ENCODE measurements at regions not wholly inside any gene's neighbourhood (a gene's known extent, or its start where the extent isn't known, plus 50 kb on each side); places are given as distances from the start of the nearest gene placed in this dataset.

GRCh38 chr1:103854279-103854678 is 104.6 kb downstream of the AMY1C start:
- DNase-seq (ENCODE audit: low read depth, low spot score) = no peak

GRCh38 chr1:103859721-103860120 is 110.0 kb downstream of the AMY1C start:
- DNase-seq (ENCODE audit: low read depth, low spot score) = no peak

- no peak for DNase-seq (ENCODE audit: low read depth, low spot score)
Observed at GRCh38 chr1:103898576-103899345, 149.1 kb downstream of the AMY1C start.

DNA sequence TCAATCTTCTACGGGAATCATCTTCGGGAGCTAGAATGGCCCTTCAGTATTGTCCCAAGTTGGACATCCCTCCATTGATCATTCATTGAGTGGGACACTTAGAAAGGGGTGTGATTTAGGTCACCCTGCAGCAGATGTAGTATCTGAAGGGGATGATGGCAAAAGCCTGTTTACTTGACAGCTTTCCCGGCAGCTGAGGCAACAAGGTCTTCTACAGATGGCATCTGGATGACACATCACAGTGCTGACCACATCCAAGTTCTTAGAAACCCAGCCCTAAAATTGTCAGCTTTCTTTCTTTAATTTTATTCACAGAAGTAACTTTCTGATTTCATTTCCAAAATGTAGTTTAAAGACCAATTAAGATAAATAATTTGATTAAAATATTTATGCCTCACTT is 150.3 kb downstream of the AMY1C start:
- no peak for DNase-seq (ENCODE audit: low read depth, low spot score)

GRCh38 chr1:103901072-103901471 is 151.4 kb downstream of the AMY1C start:
- no peak for DNase-seq (ENCODE audit: low read depth, low spot score)

- DNase-seq (ENCODE audit: low read depth, low spot score) = no peak
Observed at GRCh38 chr1:103905363-103905762, 155.7 kb downstream of the AMY1C start.

- no peak for DNase-seq (ENCODE audit: low read depth, low spot score)
Observed at GRCh38 chr1:103911450-103911849, 161.8 kb downstream of the AMY1C start.

DNA sequence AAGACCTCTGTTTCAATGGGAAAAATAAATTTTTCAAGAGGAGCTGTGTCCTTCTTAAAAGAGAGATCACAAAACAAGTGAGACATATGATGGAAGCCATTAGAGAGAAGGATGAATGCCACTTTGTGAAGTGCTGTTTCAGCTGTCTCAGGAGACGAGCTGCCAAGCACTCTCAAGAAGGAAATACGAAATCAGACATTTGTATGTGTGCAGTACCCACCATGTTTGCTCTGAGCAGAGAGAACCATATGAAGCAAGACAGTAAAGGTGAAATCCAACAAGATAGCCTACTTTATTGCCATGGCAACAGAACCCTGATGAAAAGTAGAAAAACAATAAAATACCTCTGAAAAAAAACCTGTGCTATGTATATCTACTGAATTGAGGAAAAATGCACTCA is 168.1 kb downstream of the AMY1C start:
- DNase-seq (ENCODE audit: low read depth, low spot score) = no peak

DNA sequence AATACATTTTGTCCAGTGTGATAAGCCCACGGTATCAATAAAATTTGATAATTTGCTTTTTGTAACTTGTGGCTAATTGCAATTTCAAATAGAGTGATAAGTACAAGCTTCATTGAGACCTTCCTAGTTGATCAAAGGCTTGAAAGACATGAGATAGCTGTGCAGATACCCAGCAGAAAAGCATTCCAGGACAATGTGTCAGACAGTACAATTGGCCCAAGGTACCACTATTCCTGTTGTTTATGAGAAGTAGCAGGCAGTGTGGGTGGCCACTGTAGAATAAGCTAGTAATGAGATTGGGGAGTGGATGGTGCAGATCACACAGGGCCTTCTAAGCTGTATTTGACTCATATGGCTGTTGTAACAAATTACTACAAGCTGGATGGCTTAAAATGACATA is 182.2 kb downstream of the AMY1C start:
- DNase-seq (ENCODE audit: low read depth, low spot score) = no peak

DNA sequence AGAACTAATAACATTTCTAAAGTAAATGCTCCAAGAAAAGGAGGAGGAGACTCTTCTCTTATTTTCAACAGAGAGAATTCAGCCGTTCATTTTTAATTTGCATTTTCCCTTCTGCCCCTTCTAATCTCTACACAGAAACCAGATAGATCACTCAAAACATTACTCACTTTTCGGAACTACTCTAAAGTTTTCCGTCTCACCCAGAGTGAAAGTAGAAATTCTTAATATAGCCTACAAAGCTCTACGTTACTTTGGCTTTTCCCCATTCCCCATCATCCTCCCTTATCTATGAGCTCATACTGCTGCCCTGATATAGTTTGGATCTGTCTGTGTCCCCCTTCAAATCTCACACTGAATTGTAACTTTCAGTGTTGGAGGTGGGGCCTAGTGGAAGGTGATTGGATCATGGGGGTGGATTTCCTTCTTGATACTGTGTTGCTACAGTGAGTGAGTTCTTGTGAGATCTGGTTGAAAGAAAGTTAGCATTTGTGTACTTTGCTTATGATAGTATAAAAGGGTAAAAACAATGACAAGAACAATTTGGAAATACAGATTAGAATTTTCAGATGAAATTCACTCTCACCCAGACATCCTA is 188.2 kb downstream of the AMY1C start:
- DNase-seq (ENCODE audit: low read depth, low spot score) = no peak

GRCh38 chr1:103941086-103941485 is 191.4 kb downstream of the AMY1C start:
- DNase-seq (ENCODE audit: low read depth, low spot score) = no peak

GRCh38 chr1:103942029-103942428 is 192.3 kb downstream of the AMY1C start:
- no peak for DNase-seq (ENCODE audit: low read depth, low spot score)

DNA sequence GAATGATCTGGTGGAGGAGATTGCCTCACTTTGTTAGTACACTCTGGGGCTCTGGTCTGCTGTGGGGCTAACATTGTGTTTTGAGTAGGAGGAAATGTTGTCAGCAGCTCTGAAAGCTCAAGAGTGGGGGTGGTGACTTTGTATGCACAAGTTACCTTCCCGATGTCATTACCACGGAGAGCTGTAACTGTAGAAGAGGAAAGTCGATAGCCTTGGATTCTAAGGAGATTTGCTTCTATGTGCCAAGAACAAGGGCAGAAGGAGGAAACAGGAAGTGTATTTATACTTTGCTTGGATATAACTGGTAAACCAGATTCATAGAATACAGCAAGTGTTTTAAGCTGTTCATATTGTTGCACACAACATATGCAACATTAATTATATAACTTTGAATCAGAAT is 196.1 kb downstream of the AMY1C start:
- no peak for DNase-seq (ENCODE audit: low read depth, low spot score)

DNA sequence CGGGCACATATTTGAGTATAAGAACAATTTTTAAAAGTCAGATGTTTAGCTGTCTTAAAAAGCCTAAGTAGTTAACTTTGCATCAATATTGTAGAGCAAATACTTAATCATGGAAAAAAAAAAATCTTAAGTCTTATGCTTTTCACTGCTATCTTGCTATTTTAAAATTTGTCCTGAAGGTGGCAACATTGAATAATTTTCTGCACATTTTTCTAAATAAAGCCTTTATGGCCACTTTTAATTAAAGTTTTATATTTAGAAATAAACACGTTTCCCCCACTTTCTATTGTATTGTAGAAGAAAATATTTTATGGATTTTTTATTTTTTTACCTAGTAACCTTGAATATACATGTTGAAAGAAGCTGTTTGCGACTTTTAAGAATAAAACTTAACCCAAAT is 198.8 kb downstream of the AMY1C start:
- no peak for DNase-seq (ENCODE audit: low read depth, low spot score)

DNA sequence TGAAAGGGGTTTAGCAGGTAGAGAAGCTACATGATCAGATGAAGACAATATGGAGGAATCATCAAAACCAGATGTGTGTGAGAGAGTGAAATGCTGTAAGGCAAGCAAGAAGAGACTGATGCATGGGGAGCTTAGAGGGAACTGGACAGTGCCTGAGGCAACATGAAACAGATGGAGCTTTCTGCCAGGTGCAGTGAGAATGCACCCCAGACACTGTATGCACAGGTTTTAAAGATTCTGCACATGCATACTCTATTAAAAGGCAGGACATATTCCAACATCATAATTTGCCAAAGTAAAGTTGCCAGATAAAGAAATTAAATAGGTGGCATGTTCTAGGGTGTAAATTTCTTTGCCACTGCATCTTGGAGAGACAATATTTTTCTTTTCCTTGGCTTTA is 200.1 kb downstream of the AMY1C start:
- DNase-seq (ENCODE audit: low read depth, low spot score) = no peak

- DNase-seq (ENCODE audit: low read depth, low spot score) = no peak
Observed at GRCh38 chr1:103953386-103953785, 203.7 kb downstream of the AMY1C start.

DNA sequence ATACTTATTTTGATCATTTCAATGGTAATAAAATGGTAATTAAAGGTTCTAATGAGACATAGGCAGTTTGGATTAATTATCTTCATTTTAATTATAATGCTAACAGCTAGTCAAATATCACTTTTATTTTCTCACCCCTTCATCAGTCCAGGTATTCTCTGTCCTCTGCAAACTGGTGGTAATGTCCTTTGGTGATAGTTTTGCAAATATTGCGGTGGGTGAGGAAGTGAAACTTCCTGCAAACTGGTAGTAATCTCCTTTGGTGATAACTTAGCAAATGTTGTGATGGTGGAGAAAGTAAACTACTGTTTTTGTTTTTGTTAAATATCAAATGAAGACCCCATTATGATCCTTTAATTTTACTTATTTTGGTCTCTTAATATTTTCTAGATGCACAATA is 209.0 kb downstream of the AMY1C start:
- DNase-seq (ENCODE audit: low read depth, low spot score) = no peak

- no peak for DNase-seq (ENCODE audit: low read depth, low spot score)
Observed at GRCh38 chr1:103959565-103959964, 209.9 kb downstream of the AMY1C start.

DNA sequence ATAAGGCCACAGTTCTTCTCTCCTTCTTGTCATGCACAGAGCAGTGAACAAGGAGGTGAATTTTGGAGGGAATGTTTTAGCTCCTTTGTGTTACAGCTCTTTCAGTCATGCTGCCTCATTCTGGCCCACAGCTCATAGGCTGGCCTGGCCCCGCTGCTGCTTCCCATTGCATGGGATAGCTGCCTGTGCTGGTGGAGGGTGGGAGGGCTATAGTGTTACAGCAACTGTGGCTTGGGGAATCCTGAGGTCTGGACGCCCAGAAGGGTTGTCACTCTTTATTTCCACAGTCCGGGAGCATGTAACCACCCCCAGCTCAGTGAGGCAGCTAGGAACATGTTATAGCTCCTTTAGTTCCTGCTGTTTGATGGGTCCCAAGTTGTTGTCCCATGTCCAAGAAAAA is 210.3 kb downstream of the AMY1C start:
- no peak for DNase-seq (ENCODE audit: low read depth, low spot score)

GRCh38 chr1:103960710-103961109 is 211.0 kb downstream of the AMY1C start:
- no peak for DNase-seq (ENCODE audit: low read depth, low spot score)

DNA sequence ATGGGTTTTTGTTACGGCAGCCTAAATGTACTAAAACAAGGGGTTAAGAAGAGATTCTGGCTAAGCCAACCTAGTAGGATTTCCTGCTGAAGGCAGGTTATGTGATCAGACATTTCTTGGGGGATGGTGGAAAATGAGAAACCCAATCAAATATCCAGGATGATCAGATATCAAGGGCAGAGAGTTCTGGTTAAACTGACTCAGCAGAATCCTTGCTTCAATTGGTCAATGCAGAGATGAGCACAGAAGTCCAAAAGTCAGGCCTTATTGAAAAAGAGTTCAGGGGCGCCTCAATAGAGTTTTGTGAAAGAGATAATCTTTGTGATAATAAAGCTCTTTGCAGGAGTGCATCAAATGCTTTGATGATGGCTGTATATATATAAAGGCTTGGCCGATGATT is 237.1 kb downstream of the AMY1C start:
- DNase-seq (ENCODE audit: low read depth, low spot score) = no peak

DNA sequence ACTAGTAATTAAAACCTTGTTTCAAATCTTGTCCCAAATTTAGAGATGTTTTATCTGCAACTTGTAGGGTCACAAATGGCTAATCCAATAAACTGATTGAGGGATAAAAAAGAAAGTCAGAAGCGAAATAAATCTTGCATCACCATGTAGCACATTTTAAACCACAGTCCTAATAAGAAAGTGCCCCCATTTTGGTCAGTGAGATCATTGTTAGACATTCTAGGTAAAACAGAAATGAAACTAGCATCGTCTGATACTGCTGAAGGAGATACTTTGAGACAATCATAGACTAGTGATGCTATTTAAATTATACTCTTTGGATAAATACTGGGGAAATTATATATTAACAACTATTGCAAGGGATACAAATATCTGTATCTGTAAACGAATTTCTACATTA is 247.9 kb downstream of the AMY1C start:
- DNase-seq (ENCODE audit: low read depth, low spot score) = no peak

DNA sequence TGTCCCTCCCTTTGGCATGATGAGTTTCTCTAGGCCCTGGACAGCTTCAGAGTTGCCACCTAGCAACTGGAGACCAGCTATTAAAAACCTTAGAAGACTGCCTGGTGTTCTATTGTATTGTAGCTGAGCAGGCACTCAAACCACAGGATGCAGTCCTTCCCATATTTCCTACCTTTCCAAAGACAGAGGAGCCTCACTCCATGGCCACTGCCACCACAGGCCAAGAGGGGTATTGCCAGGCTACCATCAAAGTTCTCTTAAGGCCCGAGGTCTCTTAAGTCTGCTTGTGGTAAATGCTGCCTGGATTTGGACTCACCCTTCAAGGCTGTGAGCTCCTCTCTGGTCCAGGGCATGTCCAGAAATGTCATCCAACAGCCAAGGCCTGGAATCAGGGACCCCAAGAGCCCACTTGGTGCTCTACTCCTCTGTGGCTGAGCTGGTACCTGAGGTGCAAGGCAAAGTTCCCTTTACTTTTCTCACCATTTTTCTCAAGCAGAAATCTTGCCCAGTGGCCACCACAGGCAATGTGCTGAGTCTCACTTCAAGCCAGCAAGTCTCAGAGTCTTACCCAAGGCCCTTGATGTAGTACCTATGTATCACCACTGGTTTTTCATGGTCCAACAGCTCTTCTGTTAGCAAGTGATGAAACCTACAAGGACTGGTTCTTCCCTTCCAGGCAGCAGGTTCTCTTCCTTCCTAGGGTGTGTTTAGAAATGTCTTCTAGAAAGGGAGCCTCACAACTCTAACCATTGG is 269.4 kb downstream of the AMY1C start:
- DNase-seq (ENCODE audit: low read depth, low spot score) = no peak
